ENCODE measurements at regions not wholly inside any gene's neighbourhood (a gene's known extent, or its start where the extent isn't known, plus 50 kb on each side); places are given as distances from the start of the nearest gene placed in this dataset.

DNA sequence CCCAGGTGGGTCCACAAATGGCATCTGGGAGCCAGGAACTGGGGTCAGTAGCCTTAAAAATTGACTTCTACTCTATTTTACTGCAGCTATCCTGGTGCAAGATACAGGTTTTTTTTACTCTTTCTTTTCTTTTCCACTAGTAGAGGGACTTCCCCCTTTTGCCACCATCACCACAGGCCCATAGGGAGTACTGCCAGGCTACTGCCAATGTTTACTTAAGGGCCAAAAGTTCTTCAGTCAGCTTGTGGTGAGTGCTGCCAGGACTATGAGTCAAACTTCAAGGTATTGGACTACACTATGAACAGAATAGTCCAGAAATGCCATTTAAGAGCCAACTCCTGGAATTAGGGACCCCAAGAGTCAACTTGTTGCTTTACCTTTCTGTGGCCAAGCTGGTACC lies 94.7 kb downstream of the EDA2R start:
- no peak for DNase-seq

DNA sequence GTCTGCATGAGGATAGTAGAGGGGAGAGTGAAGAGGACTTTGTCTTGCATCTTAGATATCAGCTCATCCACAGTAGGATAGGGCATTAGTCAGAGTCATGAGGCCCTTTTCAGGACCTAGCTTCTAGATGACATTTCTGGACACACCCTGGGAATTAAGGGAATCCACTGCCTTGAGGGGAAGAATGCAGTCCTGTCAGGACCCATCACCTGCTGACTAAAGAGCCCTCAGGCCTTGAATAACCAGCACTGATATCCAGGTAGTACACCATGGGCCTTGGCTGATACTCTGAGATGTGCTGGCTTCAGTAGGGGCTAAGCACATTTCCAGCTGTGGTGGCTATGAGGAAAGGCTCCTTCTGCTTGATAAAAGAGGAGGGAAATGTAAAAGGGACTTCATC lies 134.4 kb downstream of the EDA2R start:
- DNase-seq: no peak

DNA sequence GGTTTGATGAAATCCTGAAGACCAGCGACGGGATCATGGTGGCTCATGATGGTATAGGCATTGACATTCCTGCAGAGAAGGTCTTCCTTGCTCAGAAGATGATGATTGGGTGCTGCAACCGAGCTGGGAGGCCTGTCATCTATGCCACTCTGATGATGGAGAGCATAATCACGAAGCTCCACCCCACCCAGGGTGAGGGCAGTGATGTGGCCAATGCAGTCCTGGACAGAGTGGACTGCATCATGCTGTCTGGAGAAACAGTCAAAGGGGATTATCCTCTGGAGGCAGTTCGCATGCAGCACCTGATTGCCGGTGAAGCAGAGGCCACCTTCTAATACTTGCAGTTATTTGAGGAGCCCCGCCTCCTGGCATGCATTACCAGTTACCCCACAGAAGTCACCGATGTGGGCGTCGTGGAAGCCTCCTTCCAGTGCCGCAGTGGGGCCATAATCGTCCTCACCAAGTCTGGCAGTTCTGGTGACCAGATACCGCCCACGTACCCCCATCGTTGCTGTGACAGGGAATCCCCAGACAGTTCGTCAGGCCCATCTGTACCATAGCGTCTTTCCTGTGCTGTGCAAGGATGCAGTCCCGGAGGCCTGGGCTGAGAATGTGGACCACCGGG lies 140.1 kb downstream of the EDA2R start:
- DNase-seq: no peak

DNA sequence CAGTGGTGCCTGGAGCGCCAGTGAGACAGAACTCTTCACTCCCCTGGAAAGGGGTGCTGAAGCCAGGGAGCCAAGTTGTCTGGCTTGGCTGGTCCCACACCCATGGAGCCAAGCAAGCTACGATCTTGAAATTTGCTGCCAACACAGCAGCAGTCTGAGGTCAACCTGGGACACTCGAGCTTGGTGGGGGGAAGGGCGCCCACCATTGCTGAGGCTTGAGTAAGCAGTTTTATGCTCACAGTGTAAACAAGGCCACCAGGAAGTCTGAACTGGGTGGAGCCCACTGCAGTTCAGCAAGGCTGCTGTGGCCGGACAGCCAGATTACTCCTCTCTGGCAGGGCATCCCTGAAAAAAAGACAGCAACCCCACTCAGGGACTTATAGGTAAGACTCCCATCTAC lies 149.5 kb downstream of the EDA2R start:
- peak in 1 of 2 experiments; percentile 2 for DNase-seq

All from SHP77 (cell line).